Skin of body (tissue), 1 donor: ENCODE measurements at regions not wholly inside any gene's neighbourhood (a gene's known extent, or its start where the extent isn't known, plus 50 kb on each side); places are given as distances from the start of the nearest gene placed in this dataset.
"Not testable (repeated sequence)": the region's sequence is repeated elsewhere in the genome, so short reads cannot be mapped to it uniquely, and the experiment has no call there.

Experiments
- DNase-seq: peaks from one replicate; lab custom pipeline; 2025; lab: John Stamatoyannopoulos, UW

GRCh38 chr13:64127192-64127591 lies 2711.5 kb upstream of the PCDH20 start:
- DNase-seq: no peak

DNA sequence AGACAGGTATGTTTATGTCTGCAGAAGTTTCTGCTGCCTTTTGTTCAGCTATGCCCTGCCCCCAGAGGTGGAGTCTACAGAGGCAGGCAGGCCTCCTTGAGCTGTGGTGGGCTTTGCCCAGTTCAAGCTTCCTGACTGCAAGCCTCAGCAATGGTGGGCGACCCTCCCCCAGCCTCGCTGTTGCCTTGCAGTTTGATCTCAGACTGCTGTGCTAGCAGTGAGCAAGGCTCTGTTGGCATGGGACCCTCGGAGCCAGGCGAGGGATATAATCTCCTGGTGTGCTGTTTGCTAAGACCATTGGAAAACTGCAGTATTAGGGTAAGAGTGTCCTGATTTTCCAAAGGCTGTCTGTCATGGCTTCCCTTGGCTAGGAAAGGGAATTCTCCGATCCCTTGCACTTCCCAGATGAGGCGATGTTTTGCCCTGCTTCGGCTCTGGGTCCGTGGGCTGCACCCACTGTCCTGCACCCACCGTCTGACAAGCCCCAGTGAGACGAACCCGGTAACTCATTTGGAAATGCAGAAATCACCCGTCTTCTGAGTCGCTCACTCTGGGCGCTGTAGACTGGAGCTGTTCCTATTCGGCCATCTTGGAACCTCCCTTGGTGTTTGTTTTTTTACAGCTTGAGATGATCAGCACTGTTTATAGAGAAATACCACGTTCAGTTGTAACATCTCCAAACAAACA lies 2705.5 kb upstream of the PCDH20 start:
- not testable (repeated sequence) for DNase-seq

DNA sequence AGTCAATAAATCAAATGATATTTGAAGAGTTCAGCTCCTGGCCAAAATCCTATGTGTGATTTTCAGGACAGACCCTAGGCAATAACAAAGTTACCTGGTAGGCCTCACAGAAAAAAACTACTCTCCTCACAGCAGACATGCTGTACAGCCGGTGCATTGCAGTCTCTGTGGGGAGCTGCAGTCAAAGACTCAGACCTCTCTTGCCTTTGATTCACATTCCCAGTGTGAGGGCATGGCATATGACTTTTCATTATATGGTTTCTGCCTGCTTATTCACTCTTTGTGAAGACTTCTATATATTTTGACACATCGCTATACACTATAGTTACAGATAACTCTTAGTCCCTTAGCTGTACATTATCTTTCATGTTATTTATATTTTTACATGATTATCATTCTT lies 2684.3 kb upstream of the PCDH20 start:
- DNase-seq: no peak

- no peak for DNase-seq
Observed at GRCh38 chr13:64090311-64090710, 2674.7 kb upstream of the PCDH20 start.

- no peak for DNase-seq
Observed at GRCh38 chr13:64088491-64088890, 2672.8 kb upstream of the PCDH20 start.

- DNase-seq: no peak
Observed at GRCh38 chr13:64087624-64088023, 2672.0 kb upstream of the PCDH20 start.

DNA sequence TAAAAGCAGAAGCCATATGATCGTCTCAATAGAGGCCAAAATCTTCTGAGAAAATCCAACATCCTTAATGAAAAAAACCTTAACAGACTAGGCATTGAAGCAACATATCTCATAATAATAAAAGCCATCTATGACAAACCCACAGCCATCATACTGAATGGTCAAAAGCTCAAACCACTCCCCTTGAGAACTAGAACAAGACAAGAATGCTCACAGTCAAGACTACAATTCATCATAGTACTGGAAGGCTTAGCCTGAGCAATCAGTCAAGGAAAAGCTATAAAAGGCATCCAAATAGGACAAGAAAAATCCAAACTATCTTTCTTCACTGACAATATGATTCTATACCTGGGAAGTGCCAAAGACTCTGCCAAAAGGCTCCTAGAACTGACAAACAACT lies 2668.2 kb upstream of the PCDH20 start:
- no peak for DNase-seq

GRCh38 chr13:64083396-64083795 lies 2667.7 kb upstream of the PCDH20 start:
- no peak for DNase-seq

GRCh38 chr13:64078480-64078936 lies 2662.9 kb upstream of the PCDH20 start:
- no peak for DNase-seq

DNA sequence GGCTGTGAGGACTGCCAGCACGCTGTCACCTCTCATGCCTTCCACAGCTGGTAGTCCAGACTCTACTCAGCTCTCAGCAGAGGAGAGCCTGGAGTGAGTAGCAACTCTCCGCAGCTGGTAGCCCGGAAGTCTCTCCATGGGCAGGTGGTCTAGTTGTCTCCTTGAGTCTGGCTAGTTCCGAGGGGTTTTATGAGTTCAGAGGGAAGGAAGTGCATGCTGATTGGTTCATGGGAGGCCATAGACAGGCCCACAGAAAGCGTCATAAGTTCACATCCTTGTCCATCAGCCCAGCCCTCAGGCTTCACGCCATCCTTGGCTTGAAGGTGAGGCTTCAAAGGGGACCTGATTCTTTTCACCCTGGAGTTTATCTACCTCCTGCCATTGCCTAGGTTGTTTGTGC lies 2662.4 kb upstream of the PCDH20 start:
- DNase-seq: no peak

GRCh38 chr13:64077132-64077835 lies 2661.6 kb upstream of the PCDH20 start:
- DNase-seq: not testable (repeated sequence)

DNA sequence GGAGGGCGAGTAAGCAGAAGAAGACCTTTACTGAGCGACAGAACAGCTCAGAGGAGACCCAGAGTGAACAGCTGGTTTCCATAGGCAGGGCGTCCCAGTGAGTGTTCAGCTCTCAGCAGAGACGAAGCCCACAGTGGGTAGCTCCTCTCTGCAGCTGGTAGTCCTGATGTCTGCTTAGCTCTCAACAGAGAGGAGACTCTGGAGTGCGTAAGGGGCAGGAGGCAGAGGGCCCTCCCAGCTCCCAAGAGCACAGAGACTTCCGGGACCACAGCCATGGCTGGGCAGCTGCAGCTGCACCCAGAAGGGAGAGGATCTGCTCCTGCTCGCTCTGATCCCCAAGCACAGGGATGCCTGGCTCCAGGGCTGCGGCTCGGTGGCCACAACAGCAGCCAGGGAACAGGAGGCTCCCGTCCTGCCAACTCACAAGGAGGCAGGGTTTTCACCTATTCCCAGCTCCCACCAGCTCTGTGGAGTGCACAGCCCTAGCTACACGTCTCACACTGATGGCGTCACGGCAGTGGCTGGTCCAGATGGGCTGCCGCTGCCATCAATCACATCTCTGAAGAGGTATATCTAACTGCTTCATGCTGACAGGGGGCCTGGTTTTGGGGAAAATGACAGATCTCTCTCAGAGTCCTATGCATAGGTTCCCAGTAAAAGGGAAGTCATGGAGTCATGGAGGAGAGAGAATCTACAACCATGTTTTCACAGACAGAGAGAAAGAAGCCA lies 2660.1 kb upstream of the PCDH20 start:
- DNase-seq: no peak

DNA sequence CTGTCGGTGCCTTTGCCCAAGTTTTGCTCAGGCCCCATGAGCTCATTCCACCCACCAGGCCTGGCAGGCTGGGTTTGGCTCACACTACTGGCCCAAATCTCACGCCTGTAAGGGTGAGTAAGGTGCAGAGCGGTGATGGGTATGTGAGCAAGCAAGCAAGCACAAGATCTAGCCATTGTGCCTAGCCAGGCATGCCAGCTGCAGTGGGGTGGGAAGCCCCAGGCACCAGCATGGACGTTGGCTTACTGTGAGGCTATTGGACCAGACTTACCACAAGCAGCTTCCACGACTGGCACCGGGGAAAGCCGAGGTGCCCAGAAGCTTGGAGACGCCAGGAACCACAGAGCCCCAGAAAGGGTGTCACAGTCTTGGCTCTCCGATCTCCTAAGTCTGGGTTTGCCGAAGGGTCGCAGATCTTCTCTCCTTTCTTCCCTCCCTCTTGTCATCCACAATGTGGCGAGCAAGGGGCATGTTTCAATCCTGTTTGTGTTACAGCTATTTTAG lies 2659.4 kb upstream of the PCDH20 start:
- no peak for DNase-seq

DNA sequence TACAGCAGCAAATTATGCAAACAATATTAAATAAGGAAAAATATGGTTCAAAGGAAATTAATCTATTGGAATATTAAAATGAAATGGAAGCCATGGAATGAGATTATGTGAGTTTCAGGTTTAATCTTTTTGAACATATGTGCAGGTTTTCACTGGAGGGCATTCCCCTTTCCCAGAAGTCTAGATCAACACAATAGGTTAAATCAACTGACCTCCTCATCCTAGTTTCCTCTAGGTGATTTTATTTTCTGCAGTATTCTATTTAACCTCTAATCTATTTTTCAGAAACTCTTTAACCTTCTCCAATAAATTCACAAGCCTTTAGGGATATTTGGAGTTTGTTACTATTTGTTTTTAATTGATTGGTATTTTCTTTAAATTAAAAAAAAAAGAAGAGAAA lies 2657.6 kb upstream of the PCDH20 start:
- no peak for DNase-seq

DNA sequence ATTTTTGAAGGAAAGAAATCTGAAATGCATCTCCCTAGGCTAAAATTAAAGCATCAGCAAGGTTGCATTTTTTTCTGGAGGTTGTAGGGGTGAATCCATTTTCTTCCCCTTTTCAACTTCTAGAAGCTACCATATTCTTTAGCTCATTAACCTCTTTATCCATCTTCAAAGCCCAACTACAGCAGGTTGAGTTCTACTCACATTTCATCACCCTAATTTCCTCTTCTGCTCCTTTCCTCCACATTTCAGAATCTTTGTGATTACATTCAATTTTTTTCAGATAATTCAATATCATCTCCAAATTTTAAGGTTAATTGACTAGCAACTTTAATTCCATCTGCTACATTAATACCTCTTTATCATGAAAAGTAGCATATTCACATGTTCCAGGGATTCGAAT lies 2655.7 kb upstream of the PCDH20 start:
- no peak for DNase-seq

- no peak for DNase-seq
Observed at GRCh38 chr13:64069892-64070291, 2654.2 kb upstream of the PCDH20 start.

DNA sequence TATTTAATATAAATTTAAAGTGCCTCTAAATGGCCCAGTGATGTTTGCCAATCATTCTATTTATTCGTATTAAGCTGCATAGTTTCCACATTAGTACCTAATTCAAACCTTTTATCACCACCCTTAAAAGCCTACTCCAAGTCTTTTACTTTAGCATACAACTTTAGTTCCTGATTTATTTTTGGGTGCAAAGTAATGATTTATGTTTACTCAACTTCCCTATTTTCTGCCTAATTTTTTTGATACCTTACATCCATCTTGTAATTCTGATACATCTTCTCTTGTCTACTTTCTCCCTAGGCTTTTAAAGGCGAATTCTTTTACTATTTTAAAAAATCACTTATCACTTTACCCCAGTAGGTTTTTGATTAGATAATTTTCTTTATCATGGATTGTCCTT lies 2651.1 kb upstream of the PCDH20 start:
- no peak for DNase-seq

DNA sequence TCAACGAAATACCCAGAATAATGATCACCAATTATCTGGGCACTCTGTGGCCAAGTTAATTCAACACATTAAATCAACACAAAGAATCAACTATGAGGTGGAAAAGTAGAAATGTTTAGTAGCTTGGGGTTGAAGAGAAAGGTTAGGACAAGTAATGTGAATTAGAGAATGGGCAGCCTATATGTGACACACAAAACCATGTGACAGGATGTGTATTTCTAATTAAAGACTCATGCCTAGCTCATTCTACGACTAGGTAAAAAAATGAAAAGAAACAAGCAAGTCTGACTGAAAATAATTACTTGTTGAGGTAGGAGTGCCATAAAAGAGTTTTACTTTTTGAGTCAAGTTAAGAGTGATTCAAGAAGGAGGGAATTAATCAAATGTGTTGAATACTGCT lies 2646.0 kb upstream of the PCDH20 start:
- no peak for DNase-seq

DNA sequence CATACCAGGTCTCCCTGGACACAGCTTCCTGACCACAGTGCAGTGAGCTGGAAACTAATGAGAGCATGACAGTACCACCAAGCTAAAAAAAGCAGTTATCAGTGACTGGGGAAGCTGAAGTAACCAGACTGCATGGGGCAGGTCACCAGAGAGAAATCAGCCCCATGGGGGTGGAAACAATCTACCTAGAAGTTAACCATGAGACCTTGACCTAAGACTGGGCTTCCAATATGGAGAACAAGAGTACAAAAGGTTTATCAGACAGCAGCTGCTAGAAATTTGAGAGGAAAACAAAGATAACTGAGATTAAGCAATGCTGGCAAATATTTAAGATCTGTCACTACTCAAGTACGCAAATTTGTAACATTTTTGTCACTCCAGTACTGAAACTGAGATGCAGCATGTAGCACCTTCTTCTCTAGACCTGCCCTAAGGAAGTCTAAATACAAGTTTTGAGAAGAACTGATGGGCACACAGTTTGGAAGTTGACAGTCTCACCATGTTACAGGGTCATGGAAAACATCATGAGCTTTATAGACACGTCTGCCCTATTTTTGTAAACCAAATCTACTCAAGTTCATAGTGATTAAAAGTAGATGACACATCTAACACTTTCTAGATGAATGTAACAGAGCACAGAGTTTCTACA lies 2641.8 kb upstream of the PCDH20 start:
- no peak for DNase-seq

DNA sequence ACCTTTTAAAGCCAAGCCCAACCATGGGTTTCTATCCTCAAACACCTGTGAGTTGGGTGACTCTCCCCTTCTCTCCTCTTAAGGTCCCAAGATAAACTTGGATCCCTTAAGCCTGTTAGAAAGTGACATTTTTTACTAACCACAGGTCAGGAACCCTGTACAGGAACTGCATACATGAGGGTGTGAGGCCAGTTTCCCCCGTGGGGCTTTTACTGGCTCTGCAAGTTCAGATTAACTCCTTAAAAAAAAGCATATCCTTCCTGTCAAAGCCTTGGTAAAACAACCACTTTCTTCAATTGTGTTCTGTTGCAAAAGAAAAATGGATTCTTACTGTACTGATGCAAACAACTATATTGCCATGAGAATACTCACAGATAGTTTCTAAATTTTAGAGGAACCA lies 2638.7 kb upstream of the PCDH20 start:
- no peak for DNase-seq

- DNase-seq: no peak
Observed at GRCh38 chr13:64052521-64052920, 2636.9 kb upstream of the PCDH20 start.

- no peak for DNase-seq
Observed at GRCh38 chr13:64051278-64051677, 2635.6 kb upstream of the PCDH20 start.
